HG03159 (cell line): ENCODE measurements at regions not wholly inside any gene's neighbourhood (a gene's known extent, or its start where the extent isn't known, plus 50 kb on each side); places are given as distances from the start of the nearest gene placed in this dataset.

Experiments
- ATAC-seq: cut with Tn5 transposase; IDR thresholded peaks from one replicate; pipeline ENCODE4 v1.9.1; 2021; ENCODE audit warnings: mild to moderate bottlenecking, moderate library complexity; ENCODE audit not compliant: unreplicated experiment

DNA sequence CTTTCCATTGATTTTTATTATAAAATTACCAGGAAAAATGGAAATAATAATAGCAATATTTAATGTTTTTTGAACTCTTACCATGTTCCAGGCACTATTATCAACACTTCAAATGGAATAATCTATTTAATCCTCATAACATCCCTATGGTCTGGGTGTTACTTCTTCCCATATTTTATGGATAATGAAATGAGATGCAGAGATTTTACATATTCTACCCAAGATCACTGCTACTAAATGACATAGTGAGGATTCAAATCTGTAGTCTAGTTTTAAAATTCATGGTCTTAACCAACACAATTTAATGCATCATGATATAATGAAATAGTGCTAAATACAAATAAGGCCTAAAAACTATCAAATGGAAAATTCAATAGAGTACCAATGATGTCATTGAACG lies 70.4 kb upstream of the COL3A1 start:
- no peak for ATAC-seq

GRCh38 chr2:188909036-188909435 lies 65.1 kb upstream of the COL3A1 start:
- ATAC-seq, result no peak

DNA sequence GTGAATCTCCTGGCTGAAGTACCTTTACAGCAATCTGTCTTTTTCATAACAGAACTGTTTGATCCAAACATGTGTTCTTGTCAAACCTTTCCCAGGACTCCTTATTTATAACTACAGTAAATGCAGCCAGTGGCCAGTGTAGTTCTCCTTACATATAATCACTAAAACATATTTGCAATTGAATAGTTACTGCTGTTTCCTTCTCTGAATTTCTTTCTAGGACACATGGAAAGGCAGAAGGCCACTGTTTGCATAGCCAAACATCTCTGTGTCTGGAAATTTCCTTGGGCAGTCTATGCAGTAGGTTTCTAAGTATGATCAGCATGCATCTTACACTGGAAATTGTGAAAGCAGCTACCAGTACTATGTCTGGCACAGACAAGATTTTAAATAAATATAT lies 57.4 kb upstream of the COL3A1 start:
- no peak for ATAC-seq

DNA sequence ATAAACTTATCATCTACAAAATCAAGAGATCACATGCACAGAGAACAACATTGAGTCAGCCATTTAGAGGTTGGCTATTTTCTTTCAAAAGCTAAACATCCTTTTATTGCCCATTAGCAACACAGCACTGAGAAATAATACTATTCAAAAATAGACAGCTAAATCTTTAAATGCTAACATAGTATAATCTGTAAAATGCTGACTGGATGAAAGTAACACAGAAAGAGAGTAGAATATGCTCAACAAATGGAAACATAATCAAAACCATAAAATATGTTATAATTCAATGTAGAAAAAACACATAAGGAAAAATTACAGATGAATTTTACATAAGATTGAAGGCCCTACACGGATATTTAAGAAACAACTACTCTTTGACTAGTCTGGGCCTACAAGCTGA lies 56.5 kb upstream of the COL3A1 start:
- ATAC-seq, result no peak

DNA sequence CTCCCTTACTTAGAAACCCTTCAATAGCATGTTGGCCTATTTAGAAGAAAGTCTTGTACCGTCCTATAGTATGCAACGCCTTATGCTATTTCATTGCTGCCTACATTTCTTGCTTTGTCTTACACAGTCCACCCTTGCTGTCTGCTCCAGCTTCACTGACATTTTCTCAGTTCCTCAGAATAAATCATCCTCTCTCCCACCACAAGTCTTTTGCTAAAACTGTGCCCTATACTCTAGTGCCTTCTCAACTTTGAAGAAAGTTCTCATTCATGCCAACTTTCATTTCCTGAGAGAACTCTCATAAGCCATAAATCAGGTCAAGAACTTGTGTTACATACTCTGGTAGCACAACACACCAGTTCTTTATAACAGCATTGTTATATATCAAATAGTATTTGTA lies 54.3 kb upstream of the COL3A1 start:
- peak; percentile 69 for ATAC-seq

GRCh38 chr2:188922191-188922590 lies 52.0 kb upstream of the COL3A1 start:
- ATAC-seq, result no peak
